Colonic mucosa (tissue), 4 donors: ENCODE measurements at regions not wholly inside any gene's neighbourhood (a gene's known extent, or its start where the extent isn't known, plus 50 kb on each side); places are given as distances from the start of the nearest gene placed in this dataset.

Experiments used
- DNase-seq: peaks from one replicate; pipeline ENCODE4 v3.0.0-alpha.2; 2020
- H3K27ac ChIP-seq: fragments of 200-600 bp; one replicate; pipeline ENCODE4 v1.8.0; 2021
- H3K27me3 ChIP-seq: fragments of 200-600 bp; one replicate; pipeline ENCODE4 v1.8.0; 2021
- H3K36me3 ChIP-seq: fragments of 200-600 bp; one replicate; pipeline ENCODE4 v1.8.0; 2021
- H3K4me1 ChIP-seq: fragments of 200-600 bp; one replicate; pipeline ENCODE4 v1.8.0; 2021; ENCODE audit warnings: mild to moderate bottlenecking
- H3K4me3 ChIP-seq: fragments of 200-600 bp; one replicate; pipeline ENCODE4 v1.8.0; 2021
- H3K9ac ChIP-seq, 2 donors: one replicate each; pipeline ENCODE4 v1.7.0; 2013; ENCODE audit warnings: control low read depth in 2 of 2, low read depth in 2 of 2, low read length in 2 of 2
- H3K9me3 ChIP-seq: fragments of 200-600 bp; one replicate; pipeline ENCODE4 v1.8.0; 2021
- intact Hi-C: fragments of 100-400 bp; cut with DNase I; formaldehyde crosslinking; loops from one replicate; pipeline ENCODE4 v1.14.1; 2022
- TF ChIP-seq, protein P1 (sequence below): fragments of 200-600 bp; IDR thresholded peaks from one replicate; pipeline ENCODE4 v1.8.0; 2022; ENCODE audit warnings: antibody characterized with exemption, mild to moderate bottlenecking
- donor health status: healthy.
- donor health status: DM: no; HTN: no; CAD: no.
- donor health status: DM: no; HTN: no; CAD: no.

DNA sequence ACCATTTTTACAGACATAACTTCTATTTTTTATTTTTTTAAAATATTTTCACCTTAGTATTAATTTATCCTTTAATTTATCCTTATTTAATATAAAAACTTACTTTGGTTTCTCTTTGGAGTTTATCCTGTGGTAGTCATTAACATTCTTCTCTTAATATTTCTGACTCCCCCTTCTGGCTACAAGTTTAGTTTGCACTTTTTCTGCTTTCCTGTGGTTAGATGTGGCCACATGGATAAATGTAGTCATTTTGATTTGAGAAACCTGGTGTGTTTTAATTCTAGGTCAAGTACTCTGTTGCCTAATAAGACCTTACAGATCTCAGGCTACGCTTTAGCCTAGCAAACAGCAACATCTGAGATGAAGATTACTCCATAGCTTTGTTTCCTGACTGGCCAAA is 1187.5 kb downstream of the HACE1 start:
- no peak overlapping the region for H3K4me3 ChIP-seq
- TF ChIP-seq, protein P1, sequence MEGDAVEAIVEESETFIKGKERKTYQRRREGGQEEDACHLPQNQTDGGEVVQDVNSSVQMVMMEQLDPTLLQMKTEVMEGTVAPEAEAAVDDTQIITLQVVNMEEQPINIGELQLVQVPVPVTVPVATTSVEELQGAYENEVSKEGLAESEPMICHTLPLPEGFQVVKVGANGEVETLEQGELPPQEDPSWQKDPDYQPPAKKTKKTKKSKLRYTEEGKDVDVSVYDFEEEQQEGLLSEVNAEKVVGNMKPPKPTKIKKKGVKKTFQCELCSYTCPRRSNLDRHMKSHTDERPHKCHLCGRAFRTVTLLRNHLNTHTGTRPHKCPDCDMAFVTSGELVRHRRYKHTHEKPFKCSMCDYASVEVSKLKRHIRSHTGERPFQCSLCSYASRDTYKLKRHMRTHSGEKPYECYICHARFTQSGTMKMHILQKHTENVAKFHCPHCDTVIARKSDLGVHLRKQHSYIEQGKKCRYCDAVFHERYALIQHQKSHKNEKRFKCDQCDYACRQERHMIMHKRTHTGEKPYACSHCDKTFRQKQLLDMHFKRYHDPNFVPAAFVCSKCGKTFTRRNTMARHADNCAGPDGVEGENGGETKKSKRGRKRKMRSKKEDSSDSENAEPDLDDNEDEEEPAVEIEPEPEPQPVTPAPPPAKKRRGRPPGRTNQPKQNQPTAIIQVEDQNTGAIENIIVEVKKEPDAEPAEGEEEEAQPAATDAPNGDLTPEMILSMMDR = no peak
- no peak overlapping the region for H3K27ac ChIP-seq
- H3K27me3 ChIP-seq = no peaks in the 10 kb centered on the region
- H3K9me3 ChIP-seq = no peaks in the 10 kb centered on the region
- H3K4me1 ChIP-seq = no peaks in the 10 kb centered on the region
- no peaks in the 10 kb centered on the region for H3K36me3 ChIP-seq
- DNase-seq = no peak
- H3K9ac ChIP-seq = no peak overlapping the region
- intact Hi-C loops = no loop called here

DNA sequence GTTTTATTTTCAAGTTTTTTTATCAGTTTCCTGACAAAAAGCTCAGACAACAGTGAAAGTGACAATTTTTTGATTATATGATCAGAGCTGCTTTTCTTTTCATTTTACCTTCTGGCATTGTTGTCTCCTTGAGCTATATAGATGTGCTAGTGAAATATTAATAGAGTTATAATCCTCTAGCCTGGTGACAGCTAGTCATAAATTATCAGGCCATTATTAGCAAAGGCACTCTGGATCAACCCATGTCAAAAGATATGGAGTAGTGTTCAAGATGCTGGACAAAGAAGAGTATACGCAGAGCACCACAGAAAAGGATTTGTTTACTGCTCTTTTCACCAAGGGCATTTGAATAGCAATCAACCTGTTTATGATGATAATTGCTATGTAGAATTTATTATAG is 1230.1 kb downstream of the HACE1 start:
- Histone ChIP-seq H3K9me3 (no peaks in the 10 kb centered on the region), H3K4me3 (no peak overlapping the region), H3K27me3 (no peaks in the 10 kb centered on the region), H3K9ac (no peak overlapping the region), H3K36me3 (no peaks in the 10 kb centered on the region), H3K27ac (no peak overlapping the region), H3K4me1 (no peaks in the 10 kb centered on the region)
- TF ChIP-seq, protein P1 = no peak
- no peak for DNase-seq
- intact Hi-C loops = no loop called here

DNA sequence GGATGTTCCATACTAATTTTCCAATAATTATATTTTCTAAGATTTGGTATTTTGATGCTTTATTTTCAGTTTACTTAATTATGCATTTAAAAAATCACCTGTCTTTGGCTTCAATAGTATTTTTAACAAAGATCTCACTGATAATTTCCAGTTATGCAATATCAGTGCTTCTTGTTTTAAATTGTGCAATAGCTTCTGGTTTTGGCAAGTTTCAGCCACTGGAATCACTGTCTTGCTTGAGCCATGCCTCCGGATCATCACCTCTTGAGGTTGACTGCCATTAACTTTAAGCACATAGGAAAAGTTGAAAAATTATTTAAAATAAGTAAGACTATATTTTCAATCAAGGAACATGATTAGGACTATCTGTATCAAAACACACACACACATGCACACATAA is 1242.1 kb downstream of the HACE1 start:
- TF ChIP-seq, protein P1 = no peak
- no peaks in the 10 kb centered on the region for H3K27me3 ChIP-seq
- H3K9me3 ChIP-seq = no peaks in the 10 kb centered on the region
- DNase-seq = no peak
- H3K27ac ChIP-seq = no peak overlapping the region
- intact Hi-C loops = no loop called here
- no peaks in the 10 kb centered on the region for H3K36me3 ChIP-seq
- H3K4me3 ChIP-seq = no peak overlapping the region
- no peak overlapping the region for H3K9ac ChIP-seq
- no peaks in the 10 kb centered on the region for H3K4me1 ChIP-seq

DNA sequence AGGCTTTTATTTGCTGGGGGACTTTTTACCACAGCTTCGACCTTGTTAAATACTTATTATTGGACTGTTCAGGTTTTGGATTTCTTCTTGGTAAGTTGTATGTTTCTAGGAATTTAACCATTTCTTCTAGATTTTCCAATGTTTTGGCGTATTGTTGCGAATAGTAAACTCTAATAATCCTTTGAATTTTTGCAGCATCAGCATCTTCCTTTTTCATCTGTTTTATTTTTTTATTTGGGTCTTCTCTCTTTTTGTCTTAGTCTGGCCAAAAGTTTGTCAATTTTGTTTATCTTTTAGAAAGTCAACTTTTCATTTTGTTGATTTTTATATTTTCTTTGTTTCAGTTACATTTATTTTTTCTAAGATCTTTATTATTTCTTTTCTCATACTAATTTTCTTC is 1272.0 kb downstream of the HACE1 start:
- DNase-seq = no peak
- Histone ChIP-seq H3K4me3 (no peak overlapping the region), H3K27ac (no peak overlapping the region), H3K9me3 (no peaks in the 10 kb centered on the region), H3K36me3 (no peaks in the 10 kb centered on the region), H3K9ac (no peak overlapping the region), H3K27me3 (no peaks in the 10 kb centered on the region), H3K4me1 (no peaks in the 10 kb centered on the region)
- intact Hi-C loops = no loop called here
- TF ChIP-seq, protein P1 = no peak

DNA sequence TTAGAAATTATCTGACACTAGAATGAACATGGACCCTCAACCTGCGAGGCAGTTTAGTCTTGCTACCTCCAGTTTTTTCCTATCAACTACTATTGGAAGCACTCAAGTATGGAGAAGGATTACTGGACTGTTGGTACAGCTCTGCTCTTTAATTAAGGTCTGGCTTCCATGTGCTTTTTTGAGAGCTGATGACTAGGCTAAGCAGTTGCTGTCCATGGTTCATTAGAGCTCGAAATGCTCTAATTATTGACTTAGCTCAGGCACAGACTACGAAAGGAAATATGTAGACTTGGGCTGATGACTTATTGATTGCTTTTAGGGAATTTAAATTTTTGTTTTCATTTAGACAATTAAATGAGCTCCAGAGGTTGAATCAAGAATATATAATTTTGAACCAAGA is 1281.6 kb downstream of the HACE1 start:
- TF ChIP-seq, protein P1 = no peak
- Histone ChIP-seq H3K27me3 (no peaks in the 10 kb centered on the region), H3K4me1 (no peaks in the 10 kb centered on the region), H3K27ac (no peak overlapping the region), H3K4me3 (no peak overlapping the region), H3K9ac (no peak overlapping the region), H3K9me3 (no peaks in the 10 kb centered on the region), H3K36me3 (no peaks in the 10 kb centered on the region)
- no peak for DNase-seq
- intact Hi-C loops = no loop called here

DNA sequence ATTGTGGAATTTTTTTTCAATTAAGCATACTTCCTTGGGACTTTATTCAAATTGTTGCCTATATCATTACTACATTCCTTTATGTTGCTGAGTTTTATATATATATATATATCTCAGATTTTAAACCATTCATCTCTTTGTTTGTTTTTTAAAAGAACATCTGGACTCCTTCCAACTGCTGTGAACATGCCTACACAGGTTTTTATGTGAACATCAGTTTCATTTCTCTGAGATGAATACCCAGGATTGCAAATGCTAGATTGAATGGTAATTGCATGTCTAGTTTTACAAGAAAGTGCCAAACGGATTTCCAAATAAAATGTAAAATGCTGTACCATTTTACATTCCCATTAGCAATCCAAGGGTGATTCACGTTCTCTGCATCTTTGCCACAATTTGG is 1289.3 kb downstream of the HACE1 start:
- TF ChIP-seq, protein P1 = no peak
- no peak overlapping the region for H3K27ac ChIP-seq
- DNase-seq = no peak
- H3K9me3 ChIP-seq = no peaks in the 10 kb centered on the region
- H3K9ac ChIP-seq = no peak overlapping the region
- intact Hi-C loops = no loop called here
- H3K36me3 ChIP-seq = no peaks in the 10 kb centered on the region
- H3K4me3 ChIP-seq = no peak overlapping the region
- no peaks in the 10 kb centered on the region for H3K27me3 ChIP-seq
- H3K4me1 ChIP-seq = no peaks in the 10 kb centered on the region
